ENCODE measurements at regions not wholly inside any gene's neighbourhood (a gene's known extent, or its start where the extent isn't known, plus 50 kb on each side); places are given as distances from the start of the nearest gene placed in this dataset.

GRCh38 chr5:62956597-62956996 lies 378.0 kb downstream of the LRRC70 start (continued):
- TF ChIP-seq HDAC2 (IDR thresholded peaks at IDR 0.05; ENCODE audit: borderline replicate concordance in 1 of 2, low read depth in 2 of 2, low read length in 2 of 2) (no peak), CTCF (IDR thresholded peaks at IDR 0.05; ENCODE audit: control extremely low read depth in 1 of 3, insufficient read depth in 1 of 3, low read depth in 1 of 3, low read length in 3 of 3) (no peak), HDAC6 (IDR thresholded peaks at IDR 0.05; ENCODE audit: low read depth, low read length) (no peak), CHD7 (IDR thresholded peaks at IDR 0.05; ENCODE audit: insufficient replicate concordance, low read length) (no peak), KDM4A (IDR thresholded peaks at IDR 0.05; ENCODE audit: low read depth, low read length, severe bottlenecking) (no peak), CBX5 (IDR thresholded peaks at IDR 0.05; ENCODE audit: low read depth, low read length) (no peak), CEBPB (IDR thresholded peaks at IDR 0.05; ENCODE audit: low read depth, low read length) (no peak)

Data from H1 (cell line).